HepG2 (cell line): ENCODE measurements at regions not wholly inside any gene's neighbourhood (a gene's known extent, or its start where the extent isn't known, plus 50 kb on each side); places are given as distances from the start of the nearest gene placed in this dataset.

Source experiments
- EP300 ChIP-seq, 3 experiments: sonication (generic) in 1 of 3; formaldehyde crosslinking in 1 of 3; IDR thresholded peaks; 2 replicates each; pipeline versions ENCODE4 v1.5.1 to v1.6.1; 2011 to 2020; ENCODE audit warnings: low read depth in 2 of 3, low read length in 2 of 3, borderline replicate concordance in 1 of 3, improper control_type of control experiment in 1 of 3, mild to moderate bottlenecking in 1 of 3, missing genetic modification reagents in 1 of 3, moderate library complexity in 1 of 3
- FOXM1 ChIP-seq: sonication (generic); formaldehyde crosslinking; IDR thresholded peaks from 2 replicates; pipeline ENCODE4 v1.5.0; 2020; ENCODE audit warnings: missing genetic modification reagents
- GPBP1L1 ChIP-seq: sonication (generic); formaldehyde crosslinking; IDR thresholded peaks from 2 replicates; pipeline ENCODE4 v1.5.0; 2020; ENCODE audit warnings: mild to moderate bottlenecking, missing genetic modification reagents
- JUN ChIP-seq: sonication (generic); formaldehyde crosslinking; IDR thresholded peaks from 2 replicates; pipeline ENCODE4 v1.4.0; 2020; ENCODE audit warnings: mild to moderate bottlenecking, missing genetic modification reagents
- MXI1 ChIP-seq: IDR thresholded peaks from 3 replicates; pipeline ENCODE4 v1.6.1; 2012; ENCODE audit warnings: low read depth, low read length, inconsistent platforms, borderline replicate concordance
- SPEN ChIP-seq: sonication (generic); formaldehyde crosslinking; IDR thresholded peaks from 2 replicates; pipeline ENCODE4 v1.5.1; 2020; ENCODE audit warnings: low read depth, mild to moderate bottlenecking, missing genetic modification reagents
- ZNF12 ChIP-seq: sonication (generic); formaldehyde crosslinking; IDR thresholded peaks from 2 replicates; pipeline ENCODE4 v1.5.0; 2020; ENCODE audit warnings: missing genetic modification reagents
- ZNF556 ChIP-seq: sonication (generic); formaldehyde crosslinking; IDR thresholded peaks from 2 replicates; pipeline ENCODE4 v1.4.0; 2020; ENCODE audit warnings: mild to moderate bottlenecking, missing genetic modification reagents, borderline replicate concordance
- TF ChIP-seq, protein P1 (sequence below): sonication (generic); formaldehyde crosslinking; IDR thresholded peaks from 2 replicates; pipeline ENCODE4 v1.5.0; 2020; ENCODE audit warnings: mild to moderate bottlenecking, missing genetic modification reagents, moderate library complexity
- TF ChIP-seq, protein P2 (sequence below): sonication (generic); formaldehyde crosslinking; IDR thresholded peaks from 2 replicates; pipeline ENCODE4 v1.4.0; 2020; ENCODE audit warnings: missing genetic modification reagents

DNA sequence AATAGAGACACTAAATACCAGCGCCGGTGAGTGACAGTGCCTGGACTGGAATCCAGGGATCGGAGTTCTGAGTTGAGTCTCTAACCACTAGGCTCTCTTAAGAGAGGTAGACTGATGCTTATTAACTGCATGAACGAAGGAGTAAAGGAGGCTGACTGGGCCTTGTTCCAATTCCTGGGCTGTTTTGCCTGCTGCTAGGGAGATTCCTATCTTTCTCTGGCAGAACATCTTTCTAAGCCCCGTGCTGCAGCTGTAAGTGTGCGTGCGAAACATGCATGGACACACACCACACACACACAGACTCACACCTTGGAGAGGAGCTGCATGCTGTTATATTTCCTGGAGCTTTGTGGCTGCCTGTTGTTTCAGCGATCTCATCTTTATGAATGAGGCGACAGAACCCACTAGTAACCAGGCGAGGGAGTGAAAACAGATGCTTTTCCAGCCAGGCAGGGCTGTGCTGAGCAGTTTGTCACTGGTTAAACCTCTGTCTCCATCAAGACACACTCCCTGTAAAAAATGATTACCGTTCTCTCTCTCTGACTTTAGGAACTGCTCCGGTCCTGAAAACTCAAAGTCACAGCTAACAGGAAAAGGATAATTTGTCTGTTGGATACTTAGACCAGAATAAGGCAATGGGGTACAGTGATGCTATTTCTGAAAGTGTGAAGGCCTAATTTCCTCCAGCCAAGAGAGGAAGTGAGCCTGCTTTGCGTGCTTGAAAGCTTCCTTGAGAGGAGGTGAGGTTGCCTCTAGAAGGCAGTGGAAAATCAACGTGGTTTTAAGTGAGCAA lies 157.4 kb upstream of the ZNF217 start:
- TF ChIP-seq SPEN, result no peak
- TF ChIP-seq, protein P1, sequence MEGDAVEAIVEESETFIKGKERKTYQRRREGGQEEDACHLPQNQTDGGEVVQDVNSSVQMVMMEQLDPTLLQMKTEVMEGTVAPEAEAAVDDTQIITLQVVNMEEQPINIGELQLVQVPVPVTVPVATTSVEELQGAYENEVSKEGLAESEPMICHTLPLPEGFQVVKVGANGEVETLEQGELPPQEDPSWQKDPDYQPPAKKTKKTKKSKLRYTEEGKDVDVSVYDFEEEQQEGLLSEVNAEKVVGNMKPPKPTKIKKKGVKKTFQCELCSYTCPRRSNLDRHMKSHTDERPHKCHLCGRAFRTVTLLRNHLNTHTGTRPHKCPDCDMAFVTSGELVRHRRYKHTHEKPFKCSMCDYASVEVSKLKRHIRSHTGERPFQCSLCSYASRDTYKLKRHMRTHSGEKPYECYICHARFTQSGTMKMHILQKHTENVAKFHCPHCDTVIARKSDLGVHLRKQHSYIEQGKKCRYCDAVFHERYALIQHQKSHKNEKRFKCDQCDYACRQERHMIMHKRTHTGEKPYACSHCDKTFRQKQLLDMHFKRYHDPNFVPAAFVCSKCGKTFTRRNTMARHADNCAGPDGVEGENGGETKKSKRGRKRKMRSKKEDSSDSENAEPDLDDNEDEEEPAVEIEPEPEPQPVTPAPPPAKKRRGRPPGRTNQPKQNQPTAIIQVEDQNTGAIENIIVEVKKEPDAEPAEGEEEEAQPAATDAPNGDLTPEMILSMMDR (CRISPR knock-in tag), result no peak
- TF ChIP-seq, protein P2, sequence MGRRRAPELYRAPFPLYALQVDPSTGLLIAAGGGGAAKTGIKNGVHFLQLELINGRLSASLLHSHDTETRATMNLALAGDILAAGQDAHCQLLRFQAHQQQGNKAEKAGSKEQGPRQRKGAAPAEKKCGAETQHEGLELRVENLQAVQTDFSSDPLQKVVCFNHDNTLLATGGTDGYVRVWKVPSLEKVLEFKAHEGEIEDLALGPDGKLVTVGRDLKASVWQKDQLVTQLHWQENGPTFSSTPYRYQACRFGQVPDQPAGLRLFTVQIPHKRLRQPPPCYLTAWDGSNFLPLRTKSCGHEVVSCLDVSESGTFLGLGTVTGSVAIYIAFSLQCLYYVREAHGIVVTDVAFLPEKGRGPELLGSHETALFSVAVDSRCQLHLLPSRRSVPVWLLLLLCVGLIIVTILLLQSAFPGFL, result no peak
- no peak for TF ChIP-seq JUN (CRISPR knock-in tag)
- no peak for TF ChIP-seq GPBP1L1 (CRISPR knock-in tag)
- TF ChIP-seq EP300 (IDR thresholded peaks at IDR 0.05; ENCODE audit: low read depth in 2 of 2, low read length in 2 of 2), result no peak
- no peak for TF ChIP-seq EP300 (CRISPR knock-in tag; IDR thresholded peaks at IDR 0.05; ENCODE audit: borderline replicate concordance)
- TF ChIP-seq MXI1, result no peak
- no peak for TF ChIP-seq ZNF12
- no peak for TF ChIP-seq ZNF556 (CRISPR knock-in tag)
- TF ChIP-seq FOXM1 (CRISPR knock-in tag), result no peak
